GM19043 (cell line): ENCODE measurements at regions not wholly inside any gene's neighbourhood (a gene's known extent, or its start where the extent isn't known, plus 50 kb on each side); places are given as distances from the start of the nearest gene placed in this dataset.
"Not testable (repeated sequence)": the region's sequence is repeated elsewhere in the genome, so short reads cannot be mapped to it uniquely, and the experiment has no call there.

Experiments used
- ATAC-seq: cut with Tn5 transposase; IDR thresholded peaks from one replicate; pipeline ENCODE4 v1.9.1; 2021; ENCODE audit warnings: low read depth; ENCODE audit not compliant: unreplicated experiment

DNA sequence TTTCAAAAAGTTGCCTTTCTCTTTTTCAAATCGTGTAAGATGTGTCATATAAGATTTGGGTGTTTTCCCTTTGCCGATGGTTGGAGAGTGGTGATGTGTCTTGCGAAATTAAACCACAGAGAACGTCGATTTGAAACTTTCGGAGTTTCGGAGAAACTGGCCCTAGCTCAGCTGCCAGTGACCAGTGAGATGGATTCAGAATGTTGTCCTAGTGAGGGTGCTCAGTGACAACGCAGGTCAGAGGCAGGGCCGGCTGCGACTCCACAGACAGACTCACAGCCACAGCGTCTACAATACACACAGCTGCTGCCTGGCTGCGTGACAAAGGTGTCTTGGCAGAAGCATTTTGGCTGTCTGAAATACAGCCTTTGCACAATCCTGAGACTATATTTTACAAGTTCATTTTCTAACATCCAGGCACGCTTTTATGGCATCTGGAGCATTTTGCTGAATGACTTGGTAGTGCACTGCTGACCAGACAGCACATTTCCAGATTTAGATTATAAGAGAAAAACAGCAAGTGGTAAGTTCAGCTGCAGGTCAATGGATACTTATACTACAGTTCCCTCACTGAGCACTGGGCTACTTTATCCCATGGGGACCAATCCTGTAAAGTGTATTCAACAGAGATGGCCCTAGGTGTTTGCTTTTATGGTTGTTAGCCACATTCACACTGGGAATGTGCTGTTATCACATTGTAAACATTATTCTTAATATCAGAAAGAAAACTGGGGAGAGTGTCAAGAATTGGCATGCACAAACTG, 207.5 kb downstream of the KCNRG start:
- ATAC-seq, result no peak

GRCh38 chr13:50224534-50224933, 209.3 kb downstream of the KCNRG start:
- ATAC-seq, result no peak

DNA sequence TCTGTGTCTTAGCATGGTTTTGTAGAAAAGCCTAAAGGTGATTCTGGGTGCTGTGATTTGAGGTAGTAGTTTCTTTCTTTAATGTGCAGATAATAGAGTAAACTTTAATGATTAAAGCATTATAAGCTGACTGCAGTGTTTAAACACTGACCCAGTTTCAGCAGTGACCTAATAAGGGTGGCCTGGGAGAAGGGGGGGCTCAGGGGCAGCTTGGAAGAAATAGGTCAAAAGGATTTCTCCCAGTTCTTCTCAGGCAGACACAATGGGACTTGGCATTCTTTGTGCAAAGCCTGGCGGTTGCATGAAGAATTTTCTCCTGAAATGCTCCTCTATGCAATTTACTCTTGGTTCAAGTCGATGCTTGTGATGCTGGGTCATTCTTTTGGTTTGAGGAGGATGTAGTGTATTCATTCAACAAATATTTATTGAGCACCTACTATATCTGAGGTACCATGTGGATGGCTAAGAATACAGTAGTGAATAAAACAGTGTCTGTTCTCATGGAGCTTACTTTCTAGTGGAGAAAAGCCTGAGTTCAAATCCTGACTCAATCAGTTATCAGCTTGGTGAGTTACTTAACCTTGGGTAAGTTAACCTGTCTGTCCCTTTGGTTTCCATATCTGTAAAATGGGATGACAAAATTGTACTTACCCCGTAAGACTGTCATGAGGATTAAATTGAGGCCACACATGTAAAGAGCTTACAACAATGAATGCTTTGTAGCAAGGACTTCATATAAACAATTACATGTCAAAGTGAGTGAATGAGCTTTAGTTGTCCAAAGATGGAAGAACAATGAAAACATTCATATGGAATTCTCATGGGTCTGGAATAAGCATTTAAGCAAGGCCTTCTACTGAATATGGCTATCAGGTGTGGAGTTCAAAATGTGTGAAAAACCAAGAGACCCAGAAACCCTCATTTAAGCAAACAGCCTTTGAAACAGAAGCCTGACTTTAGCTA, 210.2 kb downstream of the KCNRG start:
- ATAC-seq, result no peak

GRCh38 chr13:50226515-50227155, 211.4 kb downstream of the KCNRG start:
- no peak for ATAC-seq

- no peak for ATAC-seq
Measured at GRCh38 chr13:50227361-50227760, 212.1 kb downstream of the KCNRG start.

GRCh38 chr13:50228527-50228926, 213.3 kb downstream of the KCNRG start:
- ATAC-seq, result no peak

- ATAC-seq, result no peak
Measured at GRCh38 chr13:50229960-50230661, 214.9 kb downstream of the KCNRG start.

GRCh38 chr13:50230662-50230978, 215.4 kb downstream of the KCNRG start:
- ATAC-seq, result no peak

DNA sequence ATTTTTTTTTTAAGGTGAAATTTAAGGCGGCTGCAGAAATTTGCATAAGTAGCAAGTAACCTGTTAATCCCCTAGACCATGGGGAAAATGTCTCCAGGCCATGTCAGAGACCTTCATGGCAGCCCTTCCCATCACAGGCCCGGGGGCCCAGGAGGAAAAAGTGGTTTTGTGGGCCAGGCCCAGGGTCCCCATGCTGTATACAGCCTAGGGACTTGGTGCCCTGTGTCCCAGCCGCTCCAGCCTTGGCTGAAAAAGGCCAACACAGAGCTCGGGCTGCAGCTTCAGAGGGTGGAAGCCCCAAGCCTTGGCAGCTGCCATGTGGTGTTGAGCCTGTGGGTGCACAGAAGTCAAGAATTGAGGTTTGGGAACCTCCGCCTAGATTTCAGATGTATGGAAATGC, 218.3 kb downstream of the KCNRG start:
- not testable (repeated sequence) for ATAC-seq

DNA sequence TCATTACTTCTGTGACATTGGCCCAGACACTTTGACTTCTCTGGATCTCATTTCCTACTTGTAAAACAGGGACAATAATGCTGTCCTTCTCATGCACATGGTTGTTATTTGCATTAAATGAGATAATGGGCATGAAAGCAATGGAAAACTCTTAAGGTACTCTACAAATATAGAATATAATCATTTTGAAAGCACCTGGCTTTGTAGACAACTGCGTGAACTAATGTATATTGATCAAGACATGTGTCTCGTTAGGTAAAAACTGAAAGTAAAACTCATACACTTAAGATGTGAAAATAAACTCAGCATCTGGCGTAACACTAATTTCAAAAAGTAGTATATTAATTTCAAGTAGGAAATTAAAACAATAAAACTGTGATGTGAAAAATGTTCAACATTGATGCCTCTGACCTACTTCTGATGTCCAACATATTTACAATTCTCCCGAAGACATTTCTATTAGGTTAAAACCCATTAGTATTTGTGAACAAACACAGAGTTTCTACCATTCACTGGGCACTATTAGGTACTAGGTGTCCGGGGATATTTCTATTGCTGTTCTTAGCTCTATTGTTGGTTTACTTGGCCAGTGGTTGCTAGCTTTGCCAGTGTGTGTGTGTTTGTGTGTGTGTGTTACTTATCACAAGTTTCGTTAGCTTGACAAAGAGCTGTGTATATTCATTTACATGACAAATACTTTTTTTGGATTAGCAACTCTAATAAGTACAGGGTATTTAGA, 220.5 kb downstream of the KCNRG start:
- no peak for ATAC-seq

- ATAC-seq, result peak; percentile 95
Measured at GRCh38 chr13:50236898-50237318, 221.7 kb downstream of the KCNRG start.

- no peak for ATAC-seq
Measured at GRCh38 chr13:50238922-50239321, 223.7 kb downstream of the KCNRG start.

GRCh38 chr13:50241479-50241878, 226.2 kb downstream of the KCNRG start:
- ATAC-seq, result no peak

DNA sequence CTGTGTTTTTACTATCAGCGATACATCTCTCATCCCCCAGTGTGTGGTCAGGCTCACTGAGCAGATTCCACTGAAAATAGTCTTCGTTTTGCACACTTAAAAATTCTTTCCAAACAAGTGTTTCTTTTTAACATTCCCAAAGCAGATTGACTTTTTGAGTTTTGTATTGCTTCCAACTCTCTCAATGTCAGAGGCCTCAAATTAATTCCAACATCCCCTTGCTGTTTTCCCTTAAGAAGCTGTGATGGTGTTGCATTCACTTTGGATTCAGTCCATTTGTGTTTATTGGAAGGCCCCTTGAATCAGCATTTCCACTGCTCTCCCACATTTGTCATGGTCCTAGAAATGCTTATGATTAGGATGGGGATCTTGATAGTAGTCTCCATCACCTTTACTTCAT, 228.7 kb downstream of the KCNRG start:
- ATAC-seq, result no peak

- ATAC-seq, result no peak
Measured at GRCh38 chr13:50244355-50244712, 229.1 kb downstream of the KCNRG start.

DNA sequence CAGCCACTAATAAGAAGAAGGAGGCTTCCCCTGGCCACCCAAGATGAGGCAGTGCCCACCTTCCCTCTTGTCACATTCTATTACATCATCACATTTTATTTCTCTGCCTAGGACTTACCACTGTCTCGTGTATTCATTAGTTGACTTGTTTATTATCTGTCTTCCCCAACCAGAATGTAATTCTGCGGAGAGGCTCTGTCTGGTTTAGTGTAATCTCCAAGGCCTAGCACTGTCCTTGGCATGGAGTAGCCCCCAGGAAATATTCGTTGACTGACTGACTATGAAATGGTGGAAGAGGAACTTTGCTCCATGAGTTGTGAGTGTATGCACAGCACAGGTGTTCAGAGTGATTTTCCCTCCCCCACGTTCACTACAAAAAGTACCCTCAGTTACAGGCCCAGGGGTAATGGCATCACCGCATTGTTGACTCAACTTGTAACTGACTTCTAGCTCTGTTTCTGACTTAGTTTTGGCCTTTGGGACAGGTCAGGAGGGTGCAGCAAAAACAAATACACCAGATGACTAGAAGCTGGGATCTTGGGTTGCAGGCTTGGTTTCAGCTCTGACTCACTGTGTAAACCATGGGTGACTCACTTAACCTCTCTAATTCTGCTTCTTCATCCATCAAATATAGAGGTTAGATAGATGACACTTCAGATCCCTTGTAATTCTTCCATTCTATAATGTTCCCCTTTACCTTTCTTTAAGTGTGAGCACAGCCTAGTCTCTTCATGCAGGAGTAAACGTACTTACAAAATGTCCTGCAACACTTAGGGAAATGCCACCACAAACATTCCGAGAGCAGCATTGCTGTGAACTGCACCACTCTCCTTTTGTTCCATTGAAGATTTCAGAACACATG, 229.7 kb downstream of the KCNRG start:
- peak; percentile 88 for ATAC-seq

GRCh38 chr13:50247223-50247622, 232.0 kb downstream of the KCNRG start:
- ATAC-seq, result no peak

GRCh38 chr13:50248516-50249143, 233.4 kb downstream of the KCNRG start:
- ATAC-seq, result no peak

DNA sequence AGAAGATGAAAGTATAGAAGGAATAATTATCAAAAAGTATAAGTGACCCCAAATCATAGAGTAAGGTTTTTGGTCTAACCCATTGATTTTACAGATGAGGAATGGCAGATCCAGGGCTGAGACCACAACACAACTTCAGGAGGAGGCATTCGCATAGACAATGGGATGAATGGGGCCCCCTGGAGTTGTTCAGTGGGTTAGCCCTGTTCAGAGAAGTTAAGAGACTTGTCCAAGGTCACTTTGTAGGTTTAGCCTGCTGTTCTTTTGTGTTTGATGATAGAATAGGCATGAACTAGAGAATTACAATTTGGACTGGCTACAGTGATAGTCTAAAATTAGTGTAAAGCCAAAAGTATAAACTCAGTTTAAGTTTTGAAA, 233.9 kb downstream of the KCNRG start:
- no peak for ATAC-seq
